ENCODE measurements at regions not wholly inside any gene's neighbourhood (a gene's known extent, or its start where the extent isn't known, plus 50 kb on each side); places are given as distances from the start of the nearest gene placed in this dataset.

GRCh38 chr1:22350924-22351767 is 100.5 kb upstream of the ZBTB40 start:
- Histone ChIP-seq H3K27me3 (ENCODE audit: control insufficient read depth, insufficient read depth) (peaks cover 2% of the 10 kb centered on the region), H3K9me3 (ENCODE audit: control insufficient read depth, low read length) (no peaks in the 10 kb centered on the region), H3K27ac (ENCODE audit: low read length) (no peak overlapping the region), H3K4me3 (ENCODE audit: low read length) (no peak overlapping the region), H3K4me1 (ENCODE audit: control insufficient read depth, insufficient read depth, low read length) (no peaks in the 10 kb centered on the region)
- intact Hi-C loops (cut with DNase I) = no loop called here
- 22% methylated on average over 28 of the region's 28 CpGs for WGBS
- no peak for DNase-seq
- no peak for ATAC-seq

- no peak overlapping the region for H3K4me3 ChIP-seq (ENCODE audit: low read length)
- H3K4me1 ChIP-seq (ENCODE audit: control insufficient read depth, insufficient read depth, low read length) = no peaks in the 10 kb centered on the region
- DNase-seq = no peak
- no peak overlapping the region for H3K27ac ChIP-seq (ENCODE audit: low read length)
- 34% methylated on average over 11 of the region's 11 CpGs for WGBS
- H3K27me3 ChIP-seq (ENCODE audit: control insufficient read depth, insufficient read depth) = peaks cover 2% of the 10 kb centered on the region
- intact Hi-C loops (cut with DNase I) = no loop called here
- ATAC-seq = no peak
- H3K9me3 ChIP-seq (ENCODE audit: control insufficient read depth, low read length) = no peaks in the 10 kb centered on the region
Measured at GRCh38 chr1:22351768-22352080, 99.9 kb upstream of the ZBTB40 start.

DNA sequence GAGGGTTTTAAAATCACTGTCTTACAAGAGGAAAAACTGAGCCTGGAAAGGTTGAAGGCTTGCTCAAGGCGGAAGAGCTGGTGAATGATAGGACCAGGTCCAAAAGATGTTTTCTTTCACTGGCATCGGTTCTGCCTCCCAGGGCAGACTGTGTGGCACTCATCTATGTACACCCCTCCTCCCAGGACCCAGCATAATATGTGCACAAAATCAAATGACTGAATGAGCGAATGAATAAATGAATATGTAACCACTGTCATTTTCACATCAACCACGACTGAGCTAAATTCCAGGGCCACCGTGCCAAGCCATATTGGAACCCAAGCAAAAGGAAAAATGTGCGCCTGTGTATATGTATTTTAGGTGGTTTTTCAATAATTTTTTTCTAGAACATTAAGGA is 99.3 kb upstream of the ZBTB40 start:
- Histone ChIP-seq H3K4me3 (ENCODE audit: low read length) (no peak overlapping the region), H3K27me3 (ENCODE audit: control insufficient read depth, insufficient read depth) (peaks cover 2% of the 10 kb centered on the region), H3K27ac (ENCODE audit: low read length) (no peak overlapping the region), H3K9me3 (ENCODE audit: control insufficient read depth, low read length) (no peaks in the 10 kb centered on the region), H3K4me1 (ENCODE audit: control insufficient read depth, insufficient read depth, low read length) (no peaks in the 10 kb centered on the region)
- no peak for DNase-seq
- no peak for ATAC-seq
- WGBS = 88% methylated on average over 6 of the region's 6 CpGs
- intact Hi-C loops (cut with DNase I) = no loop called here

- WGBS = 96% methylated on average over 7 of the region's 7 CpGs
- Histone ChIP-seq H3K27ac (ENCODE audit: low read length) (no peak overlapping the region), H3K4me3 (ENCODE audit: low read length) (no peak overlapping the region), H3K9me3 (ENCODE audit: control insufficient read depth, low read length) (no peaks in the 10 kb centered on the region), H3K4me1 (ENCODE audit: control insufficient read depth, insufficient read depth, low read length) (no peaks in the 10 kb centered on the region), H3K27me3 (ENCODE audit: control insufficient read depth, insufficient read depth) (peaks cover 5% of the 10 kb centered on the region)
- DNase-seq = no peak
- intact Hi-C loops (cut with DNase I) = no loop called here
- ATAC-seq = no peak
Measured at GRCh38 chr1:22352896-22353295, 98.8 kb upstream of the ZBTB40 start.

DNA sequence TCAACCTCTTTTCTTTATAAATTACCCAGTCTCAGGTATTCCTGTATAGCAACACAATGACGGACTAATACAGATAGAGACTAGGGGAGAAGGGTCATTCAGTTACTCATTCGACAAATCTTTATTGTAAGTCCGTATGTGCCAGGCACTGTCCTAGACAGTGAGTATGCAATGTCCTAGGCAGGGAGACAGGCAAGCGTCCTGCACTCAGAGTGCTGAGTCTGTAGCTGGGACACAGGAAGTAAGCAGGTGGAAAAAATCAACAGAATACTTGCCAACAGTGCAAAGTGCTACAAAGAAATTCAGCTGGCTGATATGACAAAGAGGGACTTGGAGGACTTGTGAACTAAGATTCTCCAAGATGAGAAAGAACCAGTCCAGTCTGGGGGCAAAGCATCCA is 92.2 kb upstream of the ZBTB40 start:
- peaks cover 4% of the 10 kb centered on the region for H3K27me3 ChIP-seq (ENCODE audit: control insufficient read depth, insufficient read depth)
- no peak overlapping the region for H3K4me3 ChIP-seq (ENCODE audit: low read length)
- intact Hi-C loops (cut with DNase I) = no loop called here
- 75% methylated on average over 4 of the region's 4 CpGs for WGBS
- no peaks in the 10 kb centered on the region for H3K4me1 ChIP-seq (ENCODE audit: control insufficient read depth, insufficient read depth, low read length)
- no peak overlapping the region for H3K27ac ChIP-seq (ENCODE audit: low read length)
- no peaks in the 10 kb centered on the region for H3K9me3 ChIP-seq (ENCODE audit: control insufficient read depth, low read length)
- DNase-seq (no peak), ATAC-seq (no peak)

DNA sequence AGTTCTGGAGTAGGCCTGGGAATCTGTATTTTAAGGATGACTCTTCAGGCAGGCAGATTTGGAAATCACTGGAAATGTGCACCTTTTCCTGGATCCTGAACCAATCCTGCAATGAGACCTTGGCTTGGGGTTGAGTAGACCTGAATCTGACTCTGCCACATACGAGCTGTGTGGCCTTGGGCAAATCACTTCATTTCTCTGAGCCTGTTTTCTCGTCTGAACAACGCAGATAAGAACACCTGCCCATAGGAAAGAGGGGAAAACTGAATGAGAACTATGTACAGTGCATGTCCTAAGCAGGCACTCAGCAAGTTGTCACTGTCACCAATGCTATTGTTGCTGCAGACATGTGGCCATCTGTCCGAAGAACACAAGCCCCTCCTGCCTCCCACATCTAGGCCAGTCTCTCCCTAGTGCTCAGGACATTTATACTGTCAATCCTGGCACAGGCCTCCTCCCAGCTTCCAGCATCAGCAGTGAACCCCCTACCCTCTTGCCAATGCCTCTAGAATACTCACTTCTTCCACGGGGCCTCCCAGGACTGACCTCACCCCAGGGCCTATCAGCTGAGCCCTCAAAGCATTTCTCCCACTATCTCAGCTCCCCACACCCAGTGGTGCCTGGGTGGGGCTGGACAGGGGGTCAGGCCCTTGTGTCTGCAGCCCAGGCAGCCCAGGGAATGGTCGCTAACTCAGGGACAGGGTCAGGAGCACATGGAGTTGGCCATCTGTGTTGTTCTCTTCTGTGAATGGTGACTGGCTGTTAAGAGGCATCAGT is 88.8 kb upstream of the ZBTB40 start:
- Histone ChIP-seq H3K4me3 (ENCODE audit: low read length) (no peak overlapping the region), H3K27me3 (ENCODE audit: control insufficient read depth, insufficient read depth) (peaks cover 2% of the 10 kb centered on the region), H3K4me1 (ENCODE audit: control insufficient read depth, insufficient read depth, low read length) (no peaks in the 10 kb centered on the region), H3K9me3 (ENCODE audit: control insufficient read depth, low read length) (no peaks in the 10 kb centered on the region), H3K27ac (ENCODE audit: low read length) (no peak overlapping the region)
- ATAC-seq (no peak), DNase-seq (no peak)
- intact Hi-C loops (cut with DNase I) = no loop called here
- 61% methylated on average over 6 of the region's 6 CpGs for WGBS

DNA sequence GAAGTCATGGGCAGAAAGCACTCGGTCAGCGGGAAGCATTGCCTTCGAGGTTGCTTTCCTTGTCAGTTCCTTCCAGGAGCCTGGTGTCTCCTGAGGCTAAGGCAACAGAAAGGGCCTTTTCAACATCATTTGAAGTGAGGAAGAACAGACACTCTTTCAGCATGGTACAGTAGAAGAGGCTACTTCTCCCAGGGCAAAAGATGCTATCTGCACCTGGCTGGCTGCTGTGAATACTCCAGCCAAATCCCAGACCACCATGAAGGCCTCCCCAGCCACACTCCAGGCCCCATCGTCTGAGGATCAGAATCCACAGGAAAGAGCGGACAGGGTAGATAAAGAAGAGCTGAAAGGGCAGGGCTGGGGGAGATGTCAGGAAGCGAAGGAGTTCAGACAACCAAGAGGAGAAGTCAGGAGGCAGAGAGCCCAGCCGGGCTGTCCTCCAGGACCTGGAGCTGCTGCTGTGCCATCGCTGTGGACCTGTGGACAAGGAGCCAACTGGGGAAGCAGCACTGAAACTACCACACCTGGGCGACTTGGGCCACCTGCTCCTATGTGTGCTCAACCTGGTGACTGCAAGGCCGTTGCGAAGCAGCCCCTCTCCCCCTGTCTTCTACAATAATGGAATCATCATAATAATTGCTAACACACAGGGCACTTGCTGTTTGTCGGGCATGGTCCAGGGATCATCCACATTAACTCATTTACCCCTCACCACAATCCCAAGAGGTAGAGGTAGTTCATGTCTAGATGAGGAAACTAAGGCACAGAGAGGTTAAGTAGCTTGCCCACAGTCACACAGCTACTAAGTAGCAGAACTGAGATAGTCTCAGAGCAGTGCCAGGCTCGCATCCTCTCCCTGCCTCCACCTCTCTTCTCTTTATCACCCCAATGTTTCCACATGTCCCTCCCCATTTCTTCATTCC is 88.0 kb upstream of the ZBTB40 start:
- H3K4me1 ChIP-seq (ENCODE audit: control insufficient read depth, insufficient read depth, low read length) = no peaks in the 10 kb centered on the region
- no peaks in the 10 kb centered on the region for H3K9me3 ChIP-seq (ENCODE audit: control insufficient read depth, low read length)
- no peaks in the 10 kb centered on the region for H3K27me3 ChIP-seq (ENCODE audit: control insufficient read depth, insufficient read depth)
- H3K27ac ChIP-seq (ENCODE audit: low read length) = no peak overlapping the region
- H3K4me3 ChIP-seq (ENCODE audit: low read length) = no peak overlapping the region
- 56% methylated on average over 13 of the region's 13 CpGs for WGBS
- intact Hi-C loops (cut with DNase I) = no loop called here
- no peak for ATAC-seq
- DNase-seq = no peak

GRCh38 chr1:22364326-22364650 is 87.4 kb upstream of the ZBTB40 start:
- no peak for ATAC-seq
- no peak overlapping the region for H3K4me3 ChIP-seq (ENCODE audit: low read length)
- intact Hi-C loops (cut with DNase I) = no loop called here
- no peak overlapping the region for H3K27ac ChIP-seq (ENCODE audit: low read length)
- no peaks in the 10 kb centered on the region for H3K4me1 ChIP-seq (ENCODE audit: control insufficient read depth, insufficient read depth, low read length)
- DNase-seq = no peak
- no peaks in the 10 kb centered on the region for H3K9me3 ChIP-seq (ENCODE audit: control insufficient read depth, low read length)
- WGBS = 71% methylated on average over 5 of the region's 5 CpGs
- H3K27me3 ChIP-seq (ENCODE audit: control insufficient read depth, insufficient read depth) = no peaks in the 10 kb centered on the region

- intact Hi-C loops (cut with DNase I) = no loop called here
- no peaks in the 10 kb centered on the region for H3K9me3 ChIP-seq (ENCODE audit: control insufficient read depth, low read length)
- no peaks in the 10 kb centered on the region for H3K4me1 ChIP-seq (ENCODE audit: control insufficient read depth, insufficient read depth, low read length)
- ATAC-seq = no peak
- no peaks in the 10 kb centered on the region for H3K27me3 ChIP-seq (ENCODE audit: control insufficient read depth, insufficient read depth)
- no peak overlapping the region for H3K27ac ChIP-seq (ENCODE audit: low read length)
- WGBS = 81% methylated on average over 5 of the region's 5 CpGs
- no peak for DNase-seq
- no peak overlapping the region for H3K4me3 ChIP-seq (ENCODE audit: low read length)
Measured at GRCh38 chr1:22364764-22365163, 86.9 kb upstream of the ZBTB40 start.

DNA sequence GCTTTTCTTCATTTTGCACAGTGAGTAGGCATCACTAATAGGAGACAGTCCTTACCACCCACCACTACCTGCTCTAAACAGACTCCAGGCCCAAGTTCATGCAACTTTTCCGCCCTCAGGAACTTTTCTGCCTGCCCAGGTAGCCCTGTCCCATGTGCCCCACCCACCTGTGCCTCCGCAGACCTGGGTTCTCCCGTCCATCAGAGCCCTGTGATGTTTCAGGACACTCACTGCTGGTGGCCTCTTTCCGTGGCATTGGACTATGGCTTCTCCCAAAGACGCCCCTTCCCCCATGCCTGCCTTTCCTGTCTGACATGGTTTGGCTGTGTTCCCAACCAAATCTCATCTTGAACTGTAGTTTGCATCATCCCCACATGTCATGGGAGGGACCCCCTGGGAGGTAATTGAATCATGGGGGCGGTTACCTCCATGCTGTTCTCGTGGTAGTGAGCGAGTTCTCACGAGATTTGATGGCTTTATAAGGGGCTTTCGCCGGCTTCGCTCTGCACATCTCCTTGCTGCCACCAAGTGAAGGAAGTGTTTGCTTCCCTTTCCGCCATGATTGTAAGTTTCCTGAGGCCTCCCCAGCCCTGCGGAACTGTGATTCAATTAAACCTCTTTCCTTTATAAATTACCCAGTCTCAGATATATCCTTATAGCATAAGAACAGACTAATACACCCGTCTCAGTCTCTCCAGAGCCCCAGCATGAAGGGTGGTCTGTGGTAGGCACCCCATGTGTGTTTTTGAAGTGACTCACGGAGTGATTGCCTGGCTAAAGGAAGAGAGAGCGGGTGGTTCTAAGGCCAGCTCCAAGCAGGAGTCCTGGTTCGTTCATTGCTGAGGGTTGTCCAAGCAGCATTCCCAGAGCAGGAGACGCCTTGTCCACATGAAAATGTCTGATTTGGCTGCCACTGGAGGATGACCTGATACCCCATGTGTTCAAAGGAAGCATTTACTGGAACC is 86.0 kb upstream of the ZBTB40 start:
- no peaks in the 10 kb centered on the region for H3K9me3 ChIP-seq (ENCODE audit: control insufficient read depth, low read length)
- H3K27me3 ChIP-seq (ENCODE audit: control insufficient read depth, insufficient read depth) = no peaks in the 10 kb centered on the region
- H3K4me3 ChIP-seq (ENCODE audit: low read length) = no peak overlapping the region
- DNase-seq = no peak
- intact Hi-C loops (cut with DNase I) = no loop called here
- ATAC-seq = no peak
- 76% methylated on average over 19 of the region's 19 CpGs for WGBS
- H3K27ac ChIP-seq (ENCODE audit: low read length) = no peak overlapping the region
- H3K4me1 ChIP-seq (ENCODE audit: control insufficient read depth, insufficient read depth, low read length) = no peaks in the 10 kb centered on the region
